Caco-2 (cell line): ENCODE measurements at regions not wholly inside any gene's neighbourhood (a gene's known extent, or its start where the extent isn't known, plus 50 kb on each side); places are given as distances from the start of the nearest gene placed in this dataset.

Experiments
- BruUV-seq: library from RNA; stranded (reverse); fragments of 400-500 nt; replicated peaks from 2 replicates; lab custom pipeline; 2021; lab: Mats Ljungman, UMichigan
- CTCF ChIA-PET: fragments of 300-600 bp; sonication (Branson Sonifier 250); formaldehyde crosslinking; loops from one replicate; lab custom pipeline; 2022; ENCODE audit warnings: antibody characterized with exemption; lab: Charles Lee
- POLR2A ChIA-PET: fragments of 300-600 bp; sonication (Branson Sonifier 250); formaldehyde crosslinking; loops from one replicate; lab custom pipeline; 2022; ENCODE audit warnings: antibody characterized with exemption; lab: Charles Lee
- DNase-seq, 2 experiments: peaks; one replicate each; pipeline versions ENCODE4 v3.0.0 to v3.0.0-alpha.2; 2020 to 2022
- H3K27me3 ChIP-seq: replicated peaks from 2 replicates; pipeline ENCODE4 v1.6.0; 2011; ENCODE audit warnings: low read length; ENCODE audit not compliant: control insufficient read depth, insufficient read depth
- H3K36me3 ChIP-seq: 2 replicates; pipeline ENCODE4 v1.5.1; 2011; ENCODE audit warnings: low read length; ENCODE audit not compliant: control insufficient read depth, insufficient read depth
- H3K4me1 ChIP-seq: fragments of 250-450 bp; sonication (Bioruptor Pico); 2 replicates; pipeline ENCODE4 v1.5.1; 2020; ENCODE audit warnings: mild to moderate bottlenecking
- H3K4me3 ChIP-seq: 2 replicates; pipeline ENCODE4 v1.5.1; 2011; ENCODE audit warnings: low read depth, mild to moderate bottlenecking, control low read depth, low read length
- H3K9me3 ChIP-seq: fragments of 250-450 bp; sonication (Bioruptor Pico); 2 replicates; pipeline ENCODE4 v1.5.1; 2020; ENCODE audit warnings: mild to moderate bottlenecking, moderate library complexity
- H3K27ac Mint-ChIP-seq: one replicate; pipeline ENCODE4 v1.8.0; 2022; ENCODE audit warnings: mixed read lengths; ENCODE audit not compliant: unreplicated experiment
- H3K27me3 Mint-ChIP-seq: one replicate; pipeline ENCODE4 v1.8.0; 2022; ENCODE audit warnings: mixed read lengths; ENCODE audit not compliant: insufficient read depth, unreplicated experiment
- H3K36me3 Mint-ChIP-seq: one replicate; pipeline ENCODE4 v1.8.0; 2022; ENCODE audit warnings: mild to moderate bottlenecking, mixed read lengths; ENCODE audit not compliant: insufficient read depth, unreplicated experiment
- H3K4me1 Mint-ChIP-seq: one replicate; pipeline ENCODE4 v1.8.0; 2022; ENCODE audit warnings: low read depth, mixed read lengths; ENCODE audit not compliant: unreplicated experiment
- H3K4me3 Mint-ChIP-seq: one replicate; pipeline ENCODE4 v1.8.0; 2022; ENCODE audit warnings: mild to moderate bottlenecking, moderate library complexity, mixed read lengths; ENCODE audit not compliant: unreplicated experiment
- H3K9me3 Mint-ChIP-seq: one replicate; pipeline ENCODE4 v1.8.0; 2022; ENCODE audit warnings: mixed read lengths; ENCODE audit not compliant: unreplicated experiment
- CTCF ChIP-seq, 2 experiments: fragments of 200-600 bp in 1 of 2; IDR thresholded peaks; 1 replicate in 1 of 2; 2 replicates in 1 of 2; pipeline versions ENCODE4 v1.5.1 to v1.8.0; 2011 to 2022; ENCODE audit warnings: antibody characterized with exemption in 1 of 2, control low read depth in 1 of 2, inconsistent platforms in 1 of 2, low read depth in 1 of 2, low read length in 1 of 2, mild to moderate bottlenecking in 1 of 2, moderate library complexity in 1 of 2; ENCODE audit not compliant: insufficient read depth in 1 of 2, severe bottlenecking in 1 of 2, unreplicated experiment in 1 of 2
- intact Hi-C: fragments of 100-400 bp; cut with micrococcal nuclease; formaldehyde crosslinking; loops from one replicate; pipeline ENCODE4 v1.10.0; 2022; ENCODE audit not compliant: unreplicated experiment

DNA sequence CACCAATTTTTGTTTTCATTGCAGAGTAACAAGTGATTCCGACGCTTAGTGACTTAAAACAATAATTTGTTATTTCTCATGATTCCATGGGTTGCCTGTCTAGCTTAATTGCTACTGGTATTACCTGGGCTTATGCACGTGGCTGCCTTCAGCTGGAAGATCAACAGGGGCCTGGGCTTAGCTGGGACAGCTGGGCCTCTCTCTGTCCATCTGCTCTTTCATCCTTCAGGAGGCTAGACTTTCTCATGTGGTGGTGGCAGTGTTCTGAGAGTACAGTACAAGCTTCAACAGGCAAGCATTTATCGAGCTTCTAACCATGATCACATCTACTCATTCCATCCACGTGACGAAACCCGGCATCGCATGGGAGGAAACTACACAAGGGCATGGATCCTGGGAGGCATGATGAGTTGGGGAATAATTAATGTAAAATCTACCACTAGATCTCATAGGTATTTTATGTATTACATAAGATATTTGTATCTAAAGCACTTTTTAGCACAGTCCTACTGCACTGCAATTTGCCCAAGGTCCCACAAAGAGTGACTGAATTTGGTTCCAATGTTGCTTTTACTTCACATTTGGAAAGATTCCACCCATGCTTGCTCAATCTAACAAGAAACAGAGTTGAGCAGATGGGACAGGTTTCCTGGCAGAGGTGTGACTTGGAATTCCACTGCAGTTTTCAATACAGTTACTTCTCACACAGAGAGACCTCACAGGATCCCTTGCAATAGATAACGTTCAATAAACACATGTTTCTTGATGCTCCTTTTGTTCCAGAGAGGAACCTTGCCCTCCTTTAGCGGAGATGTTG is 153.1 kb upstream of the FRMD6 start:
- Mint-ChIP-seq H3K27ac (no peak overlapping the region), H3K27me3 (no peaks in the 10 kb centered on the region), H3K4me3 (no peak overlapping the region), H3K36me3 (no peaks in the 10 kb centered on the region), H3K4me1 (no peaks in the 10 kb centered on the region), H3K9me3 (peaks cover 46% of the 10 kb centered on the region)
- intact Hi-C loops: no loop called here
- Histone ChIP-seq H3K36me3 (no peaks in the 10 kb centered on the region), H3K4me3 (no peak overlapping the region), H3K9me3 (peaks cover 21% of the 10 kb centered on the region), H3K27me3 (no peaks in the 10 kb centered on the region), H3K4me1 (peaks cover 7% of the 10 kb centered on the region; the same call in 1 of the 2 replicates)
- POLR2A ChIA-PET: no interaction called here
- CTCF ChIA-PET: no interaction called here
- no peak for TF ChIP-seq CTCF (IDR thresholded peaks at IDR 0.05; ENCODE audit: insufficient read depth in 1 of 2, low read depth in 1 of 2, low read length in 1 of 2, severe bottlenecking in 1 of 2, unreplicated experiment in 1 of 2)
- no TSS peak for BruUV-seq
- DNase-seq: no peak

GRCh38 chr14:51500776-51501175 is 150.9 kb upstream of the FRMD6 start:
- CTCF ChIA-PET: no interaction called here
- POLR2A ChIA-PET: no interaction called here

DNA sequence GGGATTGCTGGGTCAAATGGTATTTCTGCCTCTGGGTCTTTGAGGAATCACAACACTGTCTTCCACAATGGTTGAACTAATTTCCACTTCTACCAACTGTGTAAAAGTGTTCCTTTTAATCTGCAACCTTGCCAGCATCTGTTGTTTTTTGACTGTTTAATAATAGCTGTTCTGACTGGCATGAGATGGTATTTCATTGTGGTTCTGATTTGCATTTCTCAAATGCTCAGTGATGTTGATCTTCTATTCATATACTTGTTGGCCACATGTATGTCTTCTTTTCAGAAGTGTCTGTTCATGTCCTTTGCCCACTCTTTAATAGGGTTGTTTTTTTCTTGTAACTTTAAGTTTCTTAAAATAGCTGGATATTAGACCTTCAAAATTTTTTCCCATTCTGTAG is 150.0 kb upstream of the FRMD6 start:
- H3K4me3 ChIP-seq: no peak overlapping the region

More at GRCh38 chr14:51500776-51501175, 150.9 kb upstream of the FRMD6 start:
- peaks cover 21% of the 10 kb centered on the region for H3K9me3 ChIP-seq
- H3K4me1 ChIP-seq: peaks cover 7% of the 10 kb centered on the region; the same call in 1 of the 2 replicates
- Mint-ChIP-seq H3K36me3 (no peaks in the 10 kb centered on the region), H3K4me3 (no peak overlapping the region), H3K9me3 (peaks cover 34% of the 10 kb centered on the region), H3K27ac (no peak overlapping the region), H3K27me3 (no peaks in the 10 kb centered on the region), H3K4me1 (no peaks in the 10 kb centered on the region)
- TF ChIP-seq CTCF (IDR thresholded peaks at IDR 0.05; ENCODE audit: insufficient read depth in 1 of 2, low read depth in 1 of 2, low read length in 1 of 2, severe bottlenecking in 1 of 2, unreplicated experiment in 1 of 2): no peak
- no peak for DNase-seq
- H3K4me3 ChIP-seq: no peak overlapping the region
- BruUV-seq: no TSS peak
- no peaks in the 10 kb centered on the region for H3K27me3 ChIP-seq
- intact Hi-C loops: no loop called here
- no peaks in the 10 kb centered on the region for H3K36me3 ChIP-seq

More for the DNA sequence above, 150.0 kb upstream of the FRMD6 start:
- ChIA-PET CTCF (no interaction called here), POLR2A (no interaction called here)
- no peaks in the 10 kb centered on the region for H3K4me1 Mint-ChIP-seq
- peaks cover 14% of the 10 kb centered on the region for H3K9me3 ChIP-seq
- TF ChIP-seq CTCF (IDR thresholded peaks at IDR 0.05; ENCODE audit: insufficient read depth in 1 of 2, low read depth in 1 of 2, low read length in 1 of 2, severe bottlenecking in 1 of 2, unreplicated experiment in 1 of 2): no peak
- no peak overlapping the region for H3K4me3 Mint-ChIP-seq
- H3K27ac Mint-ChIP-seq: no peak overlapping the region
- no peak for DNase-seq
- no peaks in the 10 kb centered on the region for H3K27me3 ChIP-seq
- peaks cover 7% of the 10 kb centered on the region; the same call in 1 of the 2 replicates for H3K4me1 ChIP-seq
- intact Hi-C loops: no loop called here
- H3K9me3 Mint-ChIP-seq: peaks cover 30% of the 10 kb centered on the region
- H3K36me3 Mint-ChIP-seq: no peaks in the 10 kb centered on the region
- no peaks in the 10 kb centered on the region for H3K27me3 Mint-ChIP-seq
- H3K36me3 ChIP-seq: no peaks in the 10 kb centered on the region
- no TSS peak for BruUV-seq
